ENCODE measurements at regions not wholly inside any gene's neighbourhood (a gene's known extent, or its start where the extent isn't known, plus 50 kb on each side); places are given as distances from the start of the nearest gene placed in this dataset.

DNA sequence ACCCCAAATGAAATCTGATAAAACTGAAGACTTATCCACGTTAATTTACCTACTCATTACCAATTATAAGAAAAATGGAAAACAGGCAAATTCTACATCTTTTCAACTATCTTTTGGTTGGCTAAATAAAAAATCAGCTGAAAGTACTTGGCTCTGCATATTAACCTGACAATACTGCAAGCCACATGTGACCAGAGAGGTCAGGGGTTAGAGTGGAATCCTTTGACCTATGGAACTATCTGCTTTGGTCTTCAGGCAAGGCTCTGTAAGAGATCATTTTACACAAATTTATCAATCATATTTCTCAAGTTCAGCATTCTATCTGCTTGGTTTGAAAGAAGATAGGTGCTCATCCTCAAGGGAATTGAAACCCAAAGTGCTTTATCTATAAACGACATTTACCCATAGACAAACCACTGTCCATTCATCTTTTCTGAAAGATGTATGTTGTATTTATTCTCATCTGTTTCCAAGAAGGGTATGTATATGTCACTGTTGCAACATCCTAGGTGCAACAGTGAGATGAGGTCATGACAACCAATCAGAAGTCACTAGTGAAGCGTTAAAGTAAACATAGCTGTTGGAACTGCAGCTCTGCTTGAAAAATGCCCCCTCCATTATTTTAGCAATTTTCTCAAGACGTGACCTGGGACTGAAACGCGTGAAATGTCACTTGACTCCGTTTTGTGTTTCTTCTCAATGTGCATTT is 144.9 kb upstream of the POU5F2 start:
- TF ChIP-seq TAF1 (IDR thresholded peaks at IDR 0.05; ENCODE audit: borderline replicate concordance, insufficient read depth, low read length) (no peak), FOXP2 (optimal IDR thresholded peaks at IDR 0.05; ENCODE audit: borderline replicate concordance, extremely low read depth, extremely low read length, insufficient read depth) (no peak), POLR2AphosphoS5 (IDR thresholded peaks at IDR 0.05; ENCODE audit: low read depth, low read length) (no peak), SIN3A (IDR thresholded peaks at IDR 0.05; ENCODE audit: borderline replicate concordance, insufficient read depth, low read length) (no peak)
- TF ChIP-seq, protein P1, sequence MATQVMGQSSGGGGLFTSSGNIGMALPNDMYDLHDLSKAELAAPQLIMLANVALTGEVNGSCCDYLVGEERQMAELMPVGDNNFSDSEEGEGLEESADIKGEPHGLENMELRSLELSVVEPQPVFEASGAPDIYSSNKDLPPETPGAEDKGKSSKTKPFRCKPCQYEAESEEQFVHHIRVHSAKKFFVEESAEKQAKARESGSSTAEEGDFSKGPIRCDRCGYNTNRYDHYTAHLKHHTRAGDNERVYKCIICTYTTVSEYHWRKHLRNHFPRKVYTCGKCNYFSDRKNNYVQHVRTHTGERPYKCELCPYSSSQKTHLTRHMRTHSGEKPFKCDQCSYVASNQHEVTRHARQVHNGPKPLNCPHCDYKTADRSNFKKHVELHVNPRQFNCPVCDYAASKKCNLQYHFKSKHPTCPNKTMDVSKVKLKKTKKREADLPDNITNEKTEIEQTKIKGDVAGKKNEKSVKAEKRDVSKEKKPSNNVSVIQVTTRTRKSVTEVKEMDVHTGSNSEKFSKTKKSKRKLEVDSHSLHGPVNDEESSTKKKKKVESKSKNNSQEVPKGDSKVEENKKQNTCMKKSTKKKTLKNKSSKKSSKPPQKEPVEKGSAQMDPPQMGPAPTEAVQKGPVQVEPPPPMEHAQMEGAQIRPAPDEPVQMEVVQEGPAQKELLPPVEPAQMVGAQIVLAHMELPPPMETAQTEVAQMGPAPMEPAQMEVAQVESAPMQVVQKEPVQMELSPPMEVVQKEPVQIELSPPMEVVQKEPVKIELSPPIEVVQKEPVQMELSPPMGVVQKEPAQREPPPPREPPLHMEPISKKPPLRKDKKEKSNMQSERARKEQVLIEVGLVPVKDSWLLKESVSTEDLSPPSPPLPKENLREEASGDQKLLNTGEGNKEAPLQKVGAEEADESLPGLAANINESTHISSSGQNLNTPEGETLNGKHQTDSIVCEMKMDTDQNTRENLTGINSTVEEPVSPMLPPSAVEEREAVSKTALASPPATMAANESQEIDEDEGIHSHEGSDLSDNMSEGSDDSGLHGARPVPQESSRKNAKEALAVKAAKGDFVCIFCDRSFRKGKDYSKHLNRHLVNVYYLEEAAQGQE (IDR thresholded peaks at IDR 0.05; ENCODE audit: insufficient read depth in 1 of 2, low read depth in 2 of 2, low read length in 2 of 2): no peak

DNA sequence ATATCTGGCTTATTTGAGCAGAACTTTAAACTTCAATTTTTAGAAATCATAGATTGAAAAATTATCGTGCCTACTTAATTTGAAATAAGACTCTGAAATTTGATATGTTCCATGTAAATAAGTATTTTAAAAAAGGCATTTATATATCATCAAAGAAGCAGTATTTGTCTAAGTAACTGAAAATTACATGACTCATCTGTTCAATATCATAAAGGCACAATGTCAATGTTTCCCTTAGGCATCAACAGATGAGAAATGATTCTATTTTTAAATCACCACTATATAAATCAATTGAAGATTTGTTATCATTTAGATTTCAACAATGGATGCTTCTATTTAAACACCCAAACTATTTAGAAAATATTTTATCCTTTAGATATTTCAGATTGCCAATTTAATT is 142.9 kb upstream of the POU5F2 start:
- no peak for TF ChIP-seq FOXP2 (optimal IDR thresholded peaks at IDR 0.05; ENCODE audit: borderline replicate concordance, extremely low read depth, extremely low read length, insufficient read depth)
- no peak for TF ChIP-seq TAF1 (IDR thresholded peaks at IDR 0.05; ENCODE audit: borderline replicate concordance, insufficient read depth, low read length)
- TF ChIP-seq, protein P1 (IDR thresholded peaks at IDR 0.05; ENCODE audit: insufficient read depth in 1 of 2, low read depth in 2 of 2, low read length in 2 of 2): no peak
- no peak for TF ChIP-seq POLR2AphosphoS5 (IDR thresholded peaks at IDR 0.05; ENCODE audit: low read depth, low read length)
- no peak for TF ChIP-seq SIN3A (IDR thresholded peaks at IDR 0.05; ENCODE audit: borderline replicate concordance, insufficient read depth, low read length)

DNA sequence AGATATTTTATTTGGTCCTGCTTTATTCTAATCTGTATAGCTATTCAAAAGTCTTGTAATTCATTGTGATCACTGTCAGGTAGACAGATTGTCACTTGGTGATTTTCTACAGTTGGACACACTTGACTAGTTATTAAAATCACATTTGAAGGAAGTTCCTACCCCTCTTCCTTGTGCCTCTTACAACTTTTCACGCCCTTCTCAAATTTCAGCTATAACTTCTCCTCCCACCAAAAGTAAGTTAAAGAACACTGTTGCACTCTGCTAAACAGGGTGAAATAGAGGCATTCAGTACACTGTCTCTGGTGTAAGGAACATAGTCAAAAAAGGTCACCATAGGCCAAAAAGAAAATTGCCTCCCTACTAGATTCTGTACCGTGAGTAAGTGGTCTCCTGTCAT is 142.1 kb upstream of the POU5F2 start:
- TF ChIP-seq, protein P1 (IDR thresholded peaks at IDR 0.05; ENCODE audit: insufficient read depth in 1 of 2, low read depth in 2 of 2, low read length in 2 of 2): no peak
- TF ChIP-seq TAF1 (IDR thresholded peaks at IDR 0.05; ENCODE audit: borderline replicate concordance, insufficient read depth, low read length) (no peak), SIN3A (IDR thresholded peaks at IDR 0.05; ENCODE audit: borderline replicate concordance, insufficient read depth, low read length) (no peak), FOXP2 (optimal IDR thresholded peaks at IDR 0.05; ENCODE audit: borderline replicate concordance, extremely low read depth, extremely low read length, insufficient read depth) (no peak), POLR2AphosphoS5 (IDR thresholded peaks at IDR 0.05; ENCODE audit: low read depth, low read length) (no peak)

DNA sequence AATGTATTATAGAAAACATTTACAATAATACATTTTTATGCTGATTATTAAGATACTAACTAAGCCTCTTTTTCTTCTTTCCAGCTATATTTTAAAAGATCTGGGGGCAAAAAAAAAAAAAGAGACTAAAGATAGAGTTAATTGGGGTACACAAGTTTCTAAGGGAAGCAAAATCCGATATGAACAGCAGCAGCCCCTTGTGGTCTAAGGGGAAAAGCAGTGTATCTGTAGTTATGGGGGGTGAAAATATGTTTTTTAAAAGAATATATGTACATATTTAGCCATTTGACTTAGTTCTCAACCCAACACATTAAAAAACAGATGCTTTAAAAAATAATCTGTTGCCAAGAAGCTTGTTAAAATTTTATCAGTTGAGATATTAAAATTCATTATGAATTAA is 134.3 kb upstream of the POU5F2 start:
- TF ChIP-seq, protein P1 (IDR thresholded peaks at IDR 0.05; ENCODE audit: insufficient read depth in 1 of 2, low read depth in 2 of 2, low read length in 2 of 2): no peak
- TF ChIP-seq TAF1 (IDR thresholded peaks at IDR 0.05; ENCODE audit: borderline replicate concordance, insufficient read depth, low read length) (no peak), POLR2AphosphoS5 (IDR thresholded peaks at IDR 0.05; ENCODE audit: low read depth, low read length) (no peak), SIN3A (IDR thresholded peaks at IDR 0.05; ENCODE audit: borderline replicate concordance, insufficient read depth, low read length) (no peak), FOXP2 (optimal IDR thresholded peaks at IDR 0.05; ENCODE audit: borderline replicate concordance, extremely low read depth, extremely low read length, insufficient read depth) (no peak)

Data from PFSK-1 (cell line).